Heart left ventricle (tissue), 16 donors: ENCODE measurements at regions not wholly inside any gene's neighbourhood (a gene's known extent, or its start where the extent isn't known, plus 50 kb on each side); places are given as distances from the start of the nearest gene placed in this dataset.

Experiments used
- ATAC-seq, 4 donors: fragments of 200-7000 bp; cut with Tn5 transposase; one replicate each; pipeline ENCODE4 v1.9.1; 2020 to 2022; ENCODE audit warnings: moderate library complexity in 4 of 4, mild to moderate bottlenecking in 3 of 4, moderate number of reproducible peaks in 1 of 4
- DNase-seq, 5 donors: peaks; one replicate each; pipeline ENCODE4 v3.0.0-alpha.2; 2020
- H3K27ac ChIP-seq, 12 donors: fragments of 200-600 bp; sonication (generic) in 4 of 12; one replicate each; pipeline versions ENCODE4 v1.5.0 to v1.8.0; 2016 to 2022; ENCODE audit warnings: mild to moderate bottlenecking in 2 of 12
- H3K27me3 ChIP-seq, 9 donors: fragments of 200-600 bp; sonication (generic) in 2 of 9; one replicate each; pipeline versions ENCODE4 v1.5.1 to v1.8.0; 2016 to 2022; ENCODE audit warnings: mild to moderate bottlenecking in 3 of 9
- H3K36me3 ChIP-seq, 9 donors: fragments of 200-600 bp; sonication (generic) in 2 of 9; one replicate each; pipeline versions ENCODE4 v1.5.0 to v1.8.0; 2018 to 2022; ENCODE audit warnings: mild to moderate bottlenecking in 2 of 9
- H3K4me1 ChIP-seq, 12 donors: fragments of 200-600 bp; sonication (generic) in 4 of 12; one replicate each; pipeline versions ENCODE4 v1.5.0 to v1.8.0; 2016 to 2022; ENCODE audit warnings: mild to moderate bottlenecking in 3 of 12
- H3K4me3 ChIP-seq, 12 donors: fragments of 200-600 bp; sonication (generic) in 4 of 12; one replicate each; pipeline versions ENCODE4 v1.5.0 to v1.8.0; 2017 to 2022; ENCODE audit warnings: mild to moderate bottlenecking in 9 of 12, moderate library complexity in 4 of 12
- H3K9me3 ChIP-seq, 12 donors: fragments of 200-600 bp; sonication (generic) in 4 of 12; one replicate each; pipeline versions ENCODE4 v1.5.0 to v1.8.0; 2016 to 2022; ENCODE audit warnings: mild to moderate bottlenecking in 1 of 12
- CTCF ChIP-seq, 12 donors: fragments of 200-600 bp; sonication (generic) in 4 of 12; IDR thresholded peaks; one replicate each; pipeline versions ENCODE4 v1.5.0 to v1.8.0; 2018 to 2022; ENCODE audit warnings: antibody characterized with exemption in 12 of 12, mild to moderate bottlenecking in 5 of 12
- POLR2A ChIP-seq, 2 donors: fragments of 450-650 bp; IDR thresholded peaks; one replicate each; pipeline ENCODE4 v1.6.1; 2017; ENCODE audit warnings: antibody characterized with exemption in 2 of 2, mild to moderate bottlenecking in 2 of 2, moderate library complexity in 2 of 2
- WGBS, 4 donors: extraction: QIAGEN DNeasy Blood & Tissue Kit in 2 of 4; methylation state at CpG; one replicate each; pipeline versions ENCODE4 v1.1.5 to v1.1.7; 2013 to 2018; 5-methylcytosine and 5-hydroxymethylcytosine counted together
- intact Hi-C, 10 donors: fragments of 100-400 bp; cut with DNase I; formaldehyde crosslinking; loops; one replicate each; pipeline versions ENCODE4 v1.11.1 to v1.14.2; 2022
- donor health status: ischemic (EF 13 %, LVEDD 7.1; RV severe dilation, severe dysfunction).
- donor health status: healthy with polysubstance abuse.
- donor health status: DM: no; HTN: yes; CAD: no.
- donor health status: DM: no; HTN: no; CAD: no.
- donor health status: ischemic (EF 25% LVEDD 6.9; RV normal size, moderate dysfunction).
- donor health status: ischemic (EF 25% LVEDD 5.7; RV mildly dilated, moderate dysfunction).
- donor health status: healthy.
- donor health status: DM: yes; HTN: yes; CAD: no.
- donor health status: ischemic (EF 35%, LVEDD 5.7; RV mildly dilated, moderate dysfunction).
- donor health status: nonischemic (EF 11% LVEDD 7.7; RV severe dilation, severe dysfunction).
- donor health status: DM: yes; HTN: yes; CAD: no.
- donor health status: PGD.
- donor health status: ischemic (EF 29% LVEDD 5.4; RV normal size, mild dysfunction).
- donor health status: nonischemic (EF 23%, LVEDD 6.1; RV moderate dilation, normal function).

GRCh38 chr4:14644580-14645282, 357.6 kb upstream of the CPEB2 start:
- Histone ChIP-seq H3K4me1 (no peaks in the 10 kb centered on the region), H3K27ac (no peak overlapping the region), H3K27me3 (no peaks in the 10 kb centered on the region), H3K4me3 (no peak overlapping the region), H3K9me3 (no peaks in the 10 kb centered on the region), H3K36me3 (no peaks in the 10 kb centered on the region)
- intact Hi-C loops: no loop called here
- DNase-seq: no peak
- ATAC-seq: no peak
- 70 to 80% (median 75%) methylated on average over 5 of the region's 5 CpGs for WGBS, 4 donors
- TF ChIP-seq CTCF (IDR thresholded peaks at IDR 0.05) (no peak), POLR2A (IDR thresholded peaks at IDR 0.05) (no peak)

- intact Hi-C loops: no loop called here
- Histone ChIP-seq H3K36me3 (no peaks in the 10 kb centered on the region), H3K4me3 (no peak overlapping the region), H3K9me3 (no peaks in the 10 kb centered on the region), H3K27me3 (no peaks in the 10 kb centered on the region), H3K27ac (no peak overlapping the region), H3K4me1 (no peaks in the 10 kb centered on the region)
- DNase-seq (no peak), ATAC-seq (no peak)
- WGBS, 4 donors: 84 to 95% (median 89%) methylated on average over 1 of the region's 1 CpG
- TF ChIP-seq CTCF (IDR thresholded peaks at IDR 0.05): no peak
- TF ChIP-seq POLR2A (IDR thresholded peaks at IDR 0.05): no peak
These were observed 355.4 kb upstream of the CPEB2 start for GRCh38 chr4:14646831-14647230.

GRCh38 chr4:14650127-14650526, 352.2 kb upstream of the CPEB2 start:
- no peaks in the 10 kb centered on the region for H3K4me1 ChIP-seq
- ATAC-seq (no peak), DNase-seq (no peak)
- no peak overlapping the region for H3K4me3 ChIP-seq
- H3K27ac ChIP-seq: no peak overlapping the region
- H3K9me3 ChIP-seq: peaks cover 0 to 5% (median 0%) of the 10 kb centered on the region in 12 donors
- no peaks in the 10 kb centered on the region for H3K27me3 ChIP-seq
- no peaks in the 10 kb centered on the region for H3K36me3 ChIP-seq
- 94 to 96% (median 95%) methylated on average over 2 of the region's 2 CpGs for WGBS, 4 donors
- intact Hi-C loops: no loop called here
- no peak for TF ChIP-seq CTCF (IDR thresholded peaks at IDR 0.05)
- TF ChIP-seq POLR2A (IDR thresholded peaks at IDR 0.05): no peak

GRCh38 chr4:14652522-14652921, 349.8 kb upstream of the CPEB2 start:
- TF ChIP-seq CTCF (IDR thresholded peaks at IDR 0.05) (no peak), POLR2A (IDR thresholded peaks at IDR 0.05) (no peak)
- Histone ChIP-seq H3K4me3 (no peak overlapping the region), H3K27me3 (no peaks in the 10 kb centered on the region), H3K4me1 (no peaks in the 10 kb centered on the region), H3K9me3 (peaks cover 0 to 5% (median 0%) of the 10 kb centered on the region in 12 donors), H3K36me3 (no peaks in the 10 kb centered on the region), H3K27ac (no peak overlapping the region)
- intact Hi-C loops: no loop called here
- WGBS, 4 donors: 42 to 47% (median 44%) methylated on average over 2 of the region's 2 CpGs
- ATAC-seq: no peak
- no peak for DNase-seq
